GM12864 (cell line): ENCODE measurements at regions not wholly inside any gene's neighbourhood (a gene's known extent, or its start where the extent isn't known, plus 50 kb on each side); places are given as distances from the start of the nearest gene placed in this dataset.
A peak's percentile ranks its signal among the peaks of the same experiment; 100 is the strongest.

Experiments
- DNase-seq: peaks from one replicate; pipeline ENCODE4 v3.0.0-alpha.2; 2011; ENCODE audit warnings: low read depth
- H3K4me3 ChIP-seq: 2 replicates; pipeline ENCODE4 v1.5.1; 2011; ENCODE audit warnings: mild to moderate bottlenecking, low read depth, low read length, control low read depth
- TF ChIP-seq, protein P1 (sequence below): IDR thresholded peaks from 2 replicates; pipeline ENCODE4 v1.5.1; 2011; ENCODE audit warnings: low read depth, mild to moderate bottlenecking, moderate library complexity, low read length, control low read depth, inconsistent platforms; ENCODE audit errors: missing control alignments

DNA sequence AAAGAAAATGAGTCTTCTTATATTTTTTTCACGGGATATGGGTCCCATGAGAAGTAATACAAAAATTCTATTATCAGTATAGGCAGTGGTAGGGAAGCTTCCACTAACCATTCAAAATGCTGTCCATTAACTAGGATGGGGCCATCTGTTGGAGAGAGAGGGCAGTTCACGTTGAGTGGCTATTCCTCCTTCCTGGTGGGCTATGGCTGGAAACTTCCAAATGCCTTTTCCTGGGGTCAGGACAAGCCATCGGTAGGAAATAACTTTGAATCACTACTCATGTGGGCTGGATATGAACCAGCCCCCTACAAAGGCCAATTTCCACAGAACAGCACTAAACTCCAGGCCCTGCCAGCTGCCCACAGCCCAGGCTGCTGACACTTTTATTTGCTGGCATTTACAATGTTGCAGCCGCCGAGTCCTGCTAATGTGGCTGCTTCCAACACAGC is 156.1 kb upstream of the HNRNPA3 start:
- TF ChIP-seq, protein P1, sequence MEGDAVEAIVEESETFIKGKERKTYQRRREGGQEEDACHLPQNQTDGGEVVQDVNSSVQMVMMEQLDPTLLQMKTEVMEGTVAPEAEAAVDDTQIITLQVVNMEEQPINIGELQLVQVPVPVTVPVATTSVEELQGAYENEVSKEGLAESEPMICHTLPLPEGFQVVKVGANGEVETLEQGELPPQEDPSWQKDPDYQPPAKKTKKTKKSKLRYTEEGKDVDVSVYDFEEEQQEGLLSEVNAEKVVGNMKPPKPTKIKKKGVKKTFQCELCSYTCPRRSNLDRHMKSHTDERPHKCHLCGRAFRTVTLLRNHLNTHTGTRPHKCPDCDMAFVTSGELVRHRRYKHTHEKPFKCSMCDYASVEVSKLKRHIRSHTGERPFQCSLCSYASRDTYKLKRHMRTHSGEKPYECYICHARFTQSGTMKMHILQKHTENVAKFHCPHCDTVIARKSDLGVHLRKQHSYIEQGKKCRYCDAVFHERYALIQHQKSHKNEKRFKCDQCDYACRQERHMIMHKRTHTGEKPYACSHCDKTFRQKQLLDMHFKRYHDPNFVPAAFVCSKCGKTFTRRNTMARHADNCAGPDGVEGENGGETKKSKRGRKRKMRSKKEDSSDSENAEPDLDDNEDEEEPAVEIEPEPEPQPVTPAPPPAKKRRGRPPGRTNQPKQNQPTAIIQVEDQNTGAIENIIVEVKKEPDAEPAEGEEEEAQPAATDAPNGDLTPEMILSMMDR = peak; percentile 17
- DNase-seq = no peak

DNA sequence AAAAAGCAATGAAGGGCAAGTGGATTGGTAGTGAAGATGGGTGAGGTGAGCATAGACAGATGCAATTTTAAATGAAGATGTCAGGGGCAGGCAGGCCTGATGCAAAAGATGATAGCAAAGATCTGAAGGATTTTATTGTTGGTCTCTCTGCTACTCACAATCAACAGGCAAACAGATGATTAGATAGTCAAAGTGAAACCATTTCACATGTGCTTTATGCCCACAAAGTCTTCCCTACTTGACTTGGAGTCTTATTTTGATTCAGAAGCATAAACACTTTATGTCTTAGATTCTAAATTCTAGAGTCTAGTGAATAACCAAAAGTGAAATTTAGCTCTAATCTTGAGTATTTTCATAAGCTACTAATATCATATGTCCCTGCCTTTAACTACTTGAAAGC is 153.8 kb upstream of the HNRNPA3 start:
- H3K4me3 ChIP-seq = no peak overlapping the region
- TF ChIP-seq, protein P1 = no peak
- no peak for DNase-seq

More for the DNA sequence above, 156.1 kb upstream of the HNRNPA3 start:
- no peak overlapping the region for H3K4me3 ChIP-seq

DNA sequence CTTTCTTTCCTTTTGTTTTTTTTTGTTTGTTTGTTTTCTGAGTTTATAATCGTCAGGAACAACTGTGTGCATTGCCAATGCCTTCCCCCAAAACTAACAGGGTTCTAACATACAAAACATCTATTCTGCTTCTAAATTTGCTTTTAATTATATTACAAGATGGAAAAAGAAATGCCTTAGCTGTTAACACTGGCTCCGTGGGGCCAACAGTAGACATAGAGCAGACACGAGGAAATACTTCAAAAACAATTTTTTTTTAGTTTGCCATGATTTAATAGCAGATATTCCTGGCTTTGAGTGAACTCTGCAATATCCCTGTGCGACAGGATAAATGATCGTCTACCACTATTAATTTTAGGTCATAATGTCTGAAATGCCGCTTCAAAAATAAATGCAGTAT is 153.3 kb upstream of the HNRNPA3 start:
- H3K4me3 ChIP-seq = no peak overlapping the region
- TF ChIP-seq, protein P1 = no peak

DNA sequence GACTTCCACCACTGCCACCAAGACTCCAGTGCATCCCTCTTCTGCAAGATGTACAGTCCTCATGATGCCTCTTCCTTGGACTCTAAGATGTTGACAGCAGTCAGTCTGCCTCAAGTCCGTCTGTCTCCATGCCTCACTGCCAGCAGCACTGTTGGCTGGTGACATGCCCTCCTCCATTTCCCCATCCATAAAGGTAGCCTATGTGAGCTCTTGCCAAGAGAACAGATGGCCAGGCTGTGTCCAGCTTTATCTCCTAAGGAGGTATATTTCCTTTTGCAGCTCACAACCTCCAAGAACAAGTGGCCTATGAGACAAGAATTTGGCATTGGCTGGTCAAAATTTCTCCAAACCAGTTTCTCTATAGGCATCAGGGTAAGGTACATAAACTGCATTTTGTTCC is 149.3 kb upstream of the HNRNPA3 start:
- TF ChIP-seq, protein P1 = no peak
- no peak for DNase-seq
- no peak overlapping the region for H3K4me3 ChIP-seq

More for the DNA sequence above, 153.3 kb upstream of the HNRNPA3 start:
- no peak for DNase-seq

DNA sequence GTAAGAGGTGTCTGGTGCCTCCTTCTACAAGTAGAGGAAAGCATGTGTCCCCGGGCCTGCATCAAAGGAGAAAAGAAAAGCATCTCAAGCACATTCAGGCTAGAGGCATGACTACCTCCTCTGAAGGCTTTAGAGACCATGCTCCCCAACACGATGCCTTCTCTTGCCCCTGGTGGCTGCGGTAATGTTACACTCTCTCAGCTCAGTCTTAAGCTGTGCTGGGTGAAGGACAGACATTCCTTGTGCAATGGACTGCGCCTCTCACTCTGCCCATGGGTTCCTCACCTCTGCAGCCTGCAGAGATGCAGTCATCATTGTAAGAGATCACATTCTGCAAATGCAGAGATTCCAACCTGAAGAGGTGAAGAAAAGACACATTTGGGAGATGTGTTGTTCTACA is 148.2 kb upstream of the HNRNPA3 start:
- no peak for DNase-seq
- TF ChIP-seq, protein P1 = no peak
- no peak overlapping the region for H3K4me3 ChIP-seq

DNA sequence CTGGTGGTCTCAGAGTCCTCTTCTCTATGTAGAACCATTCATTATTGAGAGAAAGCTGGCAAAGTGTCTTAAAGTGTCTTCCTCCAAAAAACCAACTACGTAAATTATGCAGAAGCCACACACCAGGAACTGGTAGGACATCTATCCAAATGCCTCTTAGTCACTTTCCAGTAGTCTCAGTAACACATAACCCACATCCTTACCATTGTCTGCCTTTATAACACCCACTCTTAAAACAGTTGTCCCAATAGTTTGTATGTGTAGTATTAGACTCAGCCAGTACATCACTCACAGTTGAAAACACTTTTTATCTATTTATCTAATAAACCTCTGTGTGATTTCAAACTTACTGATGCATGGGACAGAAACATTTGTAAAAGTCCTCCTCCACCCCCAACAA is 143.6 kb upstream of the HNRNPA3 start:
- no peak overlapping the region for H3K4me3 ChIP-seq
- TF ChIP-seq, protein P1 = no peak
- no peak for DNase-seq

DNA sequence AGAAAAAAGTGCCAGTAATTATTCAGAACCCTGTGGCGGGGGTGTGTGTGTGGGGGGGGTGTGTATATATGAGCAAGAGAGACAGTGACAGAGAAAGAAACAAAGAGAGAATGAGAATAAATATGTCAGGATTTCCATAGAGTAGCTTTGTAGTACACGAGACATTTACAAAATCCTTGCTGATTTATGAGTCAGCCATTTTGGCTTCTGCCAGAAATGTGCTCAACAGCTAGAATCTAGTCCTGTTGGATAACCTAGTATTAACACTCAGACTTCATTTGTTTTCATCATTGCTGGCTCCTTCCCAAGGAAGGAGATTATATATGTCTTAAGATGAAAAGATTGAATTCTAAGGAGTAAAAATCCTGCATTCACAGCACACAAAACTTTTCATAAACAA is 140.5 kb upstream of the HNRNPA3 start:
- TF ChIP-seq, protein P1 = no peak
- no peak overlapping the region for H3K4me3 ChIP-seq
- no peak for DNase-seq
